Fibroblast of the aortic adventitia (primary cell): ENCODE measurements at regions not wholly inside any gene's neighbourhood (a gene's known extent, or its start where the extent isn't known, plus 50 kb on each side); places are given as distances from the start of the nearest gene placed in this dataset.
A peak's percentile ranks its signal among the peaks of the same experiment; 100 is the strongest.

ENCODE experiments used
- DNase-seq: peaks from one replicate; pipeline ENCODE4 v3.0.0-alpha.2; 2010; ENCODE audit warnings: low read depth
- H3K4me3 ChIP-seq: 2 replicates; pipeline ENCODE4 v1.5.1; 2011; ENCODE audit warnings: low read depth, mild to moderate bottlenecking, control low read depth, low read length, moderate library complexity
- CTCF ChIP-seq: IDR thresholded peaks from 2 replicates; pipeline ENCODE4 v1.5.1; 2011; ENCODE audit warnings: mild to moderate bottlenecking, low read length, control low read depth, inconsistent platforms; ENCODE audit not compliant: insufficient read depth

GRCh38 chr4:32864713-32865351 is 2144.7 kb downstream of the PCDH7 start:
- H3K4me3 ChIP-seq = no peak overlapping the region
- no peak for DNase-seq
- no peak for TF ChIP-seq CTCF

- no peak for DNase-seq
- TF ChIP-seq CTCF = no peak
- no peak overlapping the region for H3K4me3 ChIP-seq
Measured at GRCh38 chr4:32876546-32876945, 2156.4 kb downstream of the PCDH7 start.

DNA sequence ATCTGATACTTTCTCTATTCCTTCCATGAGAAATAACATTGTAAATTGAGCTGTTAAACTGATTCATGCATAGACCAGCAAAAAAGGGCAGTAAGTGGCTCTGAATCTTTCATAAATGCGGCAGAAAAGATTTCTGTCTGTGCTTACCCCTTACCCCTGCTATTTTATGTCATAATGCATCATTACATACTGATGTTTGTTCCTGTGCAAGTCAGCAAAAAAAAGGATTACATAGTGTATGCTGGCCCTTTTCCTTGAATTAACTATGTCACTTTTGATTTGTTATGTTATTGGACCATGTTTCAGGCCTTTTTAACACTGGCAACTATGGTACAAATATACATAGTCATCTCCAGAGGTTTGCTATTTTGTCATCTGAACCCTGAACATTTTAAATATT is 2159.7 kb downstream of the PCDH7 start:
- no peak for DNase-seq
- H3K4me3 ChIP-seq = no peak overlapping the region
- TF ChIP-seq CTCF = no peak

- H3K4me3 ChIP-seq = no peak overlapping the region
- peak; percentile 4 for DNase-seq
- no peak for TF ChIP-seq CTCF
Measured at GRCh38 chr4:32884198-32884597, 2164.0 kb downstream of the PCDH7 start.

DNA sequence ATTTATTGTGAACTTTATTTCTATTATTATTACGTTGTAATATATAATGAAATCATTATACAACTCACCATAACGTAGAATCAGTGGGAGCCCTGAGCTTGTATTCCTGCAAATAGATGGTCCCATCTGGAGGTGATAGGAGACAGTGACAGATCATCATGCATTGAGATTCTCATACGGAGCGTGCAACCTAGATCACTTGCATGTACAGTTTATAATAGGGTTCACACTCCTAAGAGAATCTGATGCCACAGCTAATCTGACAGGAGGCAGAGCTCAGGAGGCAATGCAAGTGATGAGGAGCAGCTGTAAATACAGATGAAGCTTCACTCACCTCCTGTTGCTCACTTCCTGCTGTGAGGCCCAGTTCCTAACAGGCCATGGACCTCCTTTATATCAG is 2170.2 kb downstream of the PCDH7 start:
- no peak overlapping the region for H3K4me3 ChIP-seq
- no peak for TF ChIP-seq CTCF
- DNase-seq = no peak

DNA sequence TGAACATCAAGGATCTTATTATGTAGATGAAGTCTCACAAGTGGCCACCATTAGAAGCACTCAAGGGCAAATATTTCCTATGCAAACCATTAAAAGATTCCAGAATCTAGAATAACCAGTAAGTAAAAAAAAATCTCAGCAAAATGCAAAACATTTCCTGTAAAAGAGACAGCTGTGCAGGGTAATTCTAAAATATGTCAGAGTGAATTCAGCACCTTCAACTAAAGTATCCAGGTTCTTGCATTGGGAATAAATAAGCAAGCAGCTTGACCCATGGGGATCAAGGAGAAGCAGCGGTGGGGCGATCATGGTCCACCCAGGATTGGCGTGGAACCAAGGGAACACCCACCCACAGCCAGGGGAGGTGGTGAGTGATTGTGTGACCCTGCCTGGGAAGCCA is 2188.9 kb downstream of the PCDH7 start:
- H3K4me3 ChIP-seq = no peak overlapping the region
- DNase-seq = no peak
- TF ChIP-seq CTCF = no peak

- no peak for TF ChIP-seq CTCF
- H3K4me3 ChIP-seq = no peak overlapping the region
- no peak for DNase-seq
Measured at GRCh38 chr4:32909736-32910135, 2189.6 kb downstream of the PCDH7 start.
